ENCODE measurements at regions not wholly inside any gene's neighbourhood (a gene's known extent, or its start where the extent isn't known, plus 50 kb on each side); places are given as distances from the start of the nearest gene placed in this dataset.

DNA sequence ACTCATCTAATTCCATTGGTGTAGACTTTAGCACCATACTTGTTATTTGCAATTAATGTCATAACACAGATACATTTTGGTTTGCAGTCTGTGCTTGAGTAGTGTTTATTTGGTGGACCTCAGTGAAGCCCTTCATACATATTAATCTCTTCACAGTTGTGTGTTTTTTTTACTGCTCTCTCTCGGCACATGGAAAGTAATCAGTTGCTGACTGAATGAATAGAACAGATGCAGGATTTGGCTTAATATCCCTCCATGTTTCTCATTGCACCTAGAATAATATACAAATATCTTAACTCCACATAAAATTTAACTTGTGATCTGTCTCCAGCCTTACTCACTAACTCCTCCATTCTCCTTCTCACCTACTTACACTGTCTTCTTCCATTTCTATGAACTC, 319.1 kb downstream of the DMRT2 start (continued):
- TF ChIP-seq, protein P1, sequence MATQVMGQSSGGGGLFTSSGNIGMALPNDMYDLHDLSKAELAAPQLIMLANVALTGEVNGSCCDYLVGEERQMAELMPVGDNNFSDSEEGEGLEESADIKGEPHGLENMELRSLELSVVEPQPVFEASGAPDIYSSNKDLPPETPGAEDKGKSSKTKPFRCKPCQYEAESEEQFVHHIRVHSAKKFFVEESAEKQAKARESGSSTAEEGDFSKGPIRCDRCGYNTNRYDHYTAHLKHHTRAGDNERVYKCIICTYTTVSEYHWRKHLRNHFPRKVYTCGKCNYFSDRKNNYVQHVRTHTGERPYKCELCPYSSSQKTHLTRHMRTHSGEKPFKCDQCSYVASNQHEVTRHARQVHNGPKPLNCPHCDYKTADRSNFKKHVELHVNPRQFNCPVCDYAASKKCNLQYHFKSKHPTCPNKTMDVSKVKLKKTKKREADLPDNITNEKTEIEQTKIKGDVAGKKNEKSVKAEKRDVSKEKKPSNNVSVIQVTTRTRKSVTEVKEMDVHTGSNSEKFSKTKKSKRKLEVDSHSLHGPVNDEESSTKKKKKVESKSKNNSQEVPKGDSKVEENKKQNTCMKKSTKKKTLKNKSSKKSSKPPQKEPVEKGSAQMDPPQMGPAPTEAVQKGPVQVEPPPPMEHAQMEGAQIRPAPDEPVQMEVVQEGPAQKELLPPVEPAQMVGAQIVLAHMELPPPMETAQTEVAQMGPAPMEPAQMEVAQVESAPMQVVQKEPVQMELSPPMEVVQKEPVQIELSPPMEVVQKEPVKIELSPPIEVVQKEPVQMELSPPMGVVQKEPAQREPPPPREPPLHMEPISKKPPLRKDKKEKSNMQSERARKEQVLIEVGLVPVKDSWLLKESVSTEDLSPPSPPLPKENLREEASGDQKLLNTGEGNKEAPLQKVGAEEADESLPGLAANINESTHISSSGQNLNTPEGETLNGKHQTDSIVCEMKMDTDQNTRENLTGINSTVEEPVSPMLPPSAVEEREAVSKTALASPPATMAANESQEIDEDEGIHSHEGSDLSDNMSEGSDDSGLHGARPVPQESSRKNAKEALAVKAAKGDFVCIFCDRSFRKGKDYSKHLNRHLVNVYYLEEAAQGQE (IDR thresholded peaks at IDR 0.05; ENCODE audit: unreplicated experiment) = no peak
- TF ChIP-seq JUNB (IDR thresholded peaks at IDR 0.05; ENCODE audit: unreplicated experiment) (no peak), CREB1 (CRISPR knock-in tag; IDR thresholded peaks at IDR 0.05; ENCODE audit: low read depth) (no peak), STAT1 (IDR thresholded peaks at IDR 0.05; ENCODE audit: unreplicated experiment) (no peak)

DNA sequence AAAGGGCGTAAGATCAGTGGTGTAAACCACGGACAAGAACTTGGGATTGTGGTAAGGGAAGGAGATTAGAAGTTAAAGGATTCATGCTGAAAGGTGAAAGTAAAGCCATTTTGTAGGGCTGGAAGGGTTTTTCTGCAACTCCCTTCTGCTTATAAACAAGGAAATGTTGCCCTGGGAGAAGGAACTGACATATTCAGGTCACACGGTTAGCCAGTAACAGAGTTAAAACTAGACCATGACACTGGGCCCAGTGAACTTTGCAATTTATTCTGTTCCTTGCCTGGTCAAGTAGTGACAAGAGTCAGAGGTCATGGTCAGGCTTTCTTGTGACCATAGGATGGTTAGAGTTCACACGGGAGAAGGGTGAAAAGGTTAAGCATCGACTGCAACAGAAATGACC, 323.3 kb downstream of the DMRT2 start:
- peaks cover 2% of the 10 kb centered on the region for H3K27me3 Mint-ChIP-seq (ENCODE audit: insufficient read depth, low read depth, poor library complexity)
- no peaks in the 10 kb centered on the region; the same call in 1 of the 2 replicates for H4K20me1 ChIP-seq (replicated peaks; ENCODE audit: insufficient read depth)
- no peaks in the 10 kb centered on the region for H3K9me3 Mint-ChIP-seq
- no peaks in the 10 kb centered on the region for H3K36me3 Mint-ChIP-seq (ENCODE audit: low read depth)
- H2AFZ ChIP-seq = no peak overlapping the region
- H3K4me2 ChIP-seq = no peak overlapping the region
- DNase-seq (ENCODE audit: low spot score) = no peak
- H3F3A ChIP-seq (replicated peaks; ENCODE audit: low read depth) = no peaks in the 10 kb centered on the region
- H3K27ac ChIP-seq (ENCODE audit: low read depth) = no peak overlapping the region
- no peak overlapping the region for H3K4me3 ChIP-seq
- H3K4me3 Mint-ChIP-seq = no peak overlapping the region
- H3K27me3 ChIP-seq (ENCODE audit: insufficient read depth) = no peaks in the 10 kb centered on the region
- no peaks in the 10 kb centered on the region for H3K36me3 ChIP-seq (ENCODE audit: insufficient read depth)
- H3K27ac Mint-ChIP-seq = no peak overlapping the region
- H3K9me2 ChIP-seq (ENCODE audit: insufficient read depth) = 0 out of 2 replicates have a peak, but pooled peaks cover 3% of the 10 kb centered on the region
- ATAC-seq = no peak
- H3K79me2 ChIP-seq (replicated peaks; ENCODE audit: insufficient read depth) = no peaks in the 10 kb centered on the region
- H3K4me1 ChIP-seq (ENCODE audit: insufficient read depth) = no peaks in the 10 kb centered on the region
- H3K4me1 Mint-ChIP-seq = no peaks in the 10 kb centered on the region
- TF ChIP-seq ZNF331 (CRISPR knock-in tag; IDR thresholded peaks at IDR 0.05; ENCODE audit: low read depth) (no peak), POLR2AphosphoS5 (IDR thresholded peaks at IDR 0.05; ENCODE audit: low read depth) (no peak), NANOG (IDR thresholded peaks at IDR 0.05; ENCODE audit: borderline replicate concordance) (no peak), ZNF114 (CRISPR knock-in tag; IDR thresholded peaks at IDR 0.05) (no peak), JUNB (IDR thresholded peaks at IDR 0.05; ENCODE audit: unreplicated experiment) (no peak), EZH2phosphoT487 (IDR thresholded peaks at IDR 0.05; ENCODE audit: unreplicated experiment) (no peak), CREB1 (CRISPR knock-in tag; IDR thresholded peaks at IDR 0.05; ENCODE audit: low read depth) (no peak)
- TF ChIP-seq, protein P1 (IDR thresholded peaks at IDR 0.05; ENCODE audit: unreplicated experiment) = no peak
- TF ChIP-seq, protein P2, sequence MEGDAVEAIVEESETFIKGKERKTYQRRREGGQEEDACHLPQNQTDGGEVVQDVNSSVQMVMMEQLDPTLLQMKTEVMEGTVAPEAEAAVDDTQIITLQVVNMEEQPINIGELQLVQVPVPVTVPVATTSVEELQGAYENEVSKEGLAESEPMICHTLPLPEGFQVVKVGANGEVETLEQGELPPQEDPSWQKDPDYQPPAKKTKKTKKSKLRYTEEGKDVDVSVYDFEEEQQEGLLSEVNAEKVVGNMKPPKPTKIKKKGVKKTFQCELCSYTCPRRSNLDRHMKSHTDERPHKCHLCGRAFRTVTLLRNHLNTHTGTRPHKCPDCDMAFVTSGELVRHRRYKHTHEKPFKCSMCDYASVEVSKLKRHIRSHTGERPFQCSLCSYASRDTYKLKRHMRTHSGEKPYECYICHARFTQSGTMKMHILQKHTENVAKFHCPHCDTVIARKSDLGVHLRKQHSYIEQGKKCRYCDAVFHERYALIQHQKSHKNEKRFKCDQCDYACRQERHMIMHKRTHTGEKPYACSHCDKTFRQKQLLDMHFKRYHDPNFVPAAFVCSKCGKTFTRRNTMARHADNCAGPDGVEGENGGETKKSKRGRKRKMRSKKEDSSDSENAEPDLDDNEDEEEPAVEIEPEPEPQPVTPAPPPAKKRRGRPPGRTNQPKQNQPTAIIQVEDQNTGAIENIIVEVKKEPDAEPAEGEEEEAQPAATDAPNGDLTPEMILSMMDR (conservative IDR thresholded peaks at IDR 0.05; ENCODE audit: low read depth in 2 of 2) = no peak
- TF ChIP-seq, protein P3, sequence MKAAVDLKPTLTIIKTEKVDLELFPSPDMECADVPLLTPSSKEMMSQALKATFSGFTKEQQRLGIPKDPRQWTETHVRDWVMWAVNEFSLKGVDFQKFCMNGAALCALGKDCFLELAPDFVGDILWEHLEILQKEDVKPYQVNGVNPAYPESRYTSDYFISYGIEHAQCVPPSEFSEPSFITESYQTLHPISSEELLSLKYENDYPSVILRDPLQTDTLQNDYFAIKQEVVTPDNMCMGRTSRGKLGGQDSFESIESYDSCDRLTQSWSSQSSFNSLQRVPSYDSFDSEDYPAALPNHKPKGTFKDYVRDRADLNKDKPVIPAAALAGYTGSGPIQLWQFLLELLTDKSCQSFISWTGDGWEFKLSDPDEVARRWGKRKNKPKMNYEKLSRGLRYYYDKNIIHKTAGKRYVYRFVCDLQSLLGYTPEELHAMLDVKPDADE (IDR thresholded peaks at IDR 0.05) = no peak

Data from GM23338 (cell line).